H4 (cell line): ENCODE measurements at regions not wholly inside any gene's neighbourhood (a gene's known extent, or its start where the extent isn't known, plus 50 kb on each side); places are given as distances from the start of the nearest gene placed in this dataset.

ENCODE experiments used
- DNase-seq: peaks from one replicate; pipeline ENCODE4 v3.0.0-alpha.2; 2015; ENCODE audit warnings: low spot score

GRCh38 chr3:144141496-144141895, 169.9 kb downstream of the DIPK2A start:
- DNase-seq, result no peak

DNA sequence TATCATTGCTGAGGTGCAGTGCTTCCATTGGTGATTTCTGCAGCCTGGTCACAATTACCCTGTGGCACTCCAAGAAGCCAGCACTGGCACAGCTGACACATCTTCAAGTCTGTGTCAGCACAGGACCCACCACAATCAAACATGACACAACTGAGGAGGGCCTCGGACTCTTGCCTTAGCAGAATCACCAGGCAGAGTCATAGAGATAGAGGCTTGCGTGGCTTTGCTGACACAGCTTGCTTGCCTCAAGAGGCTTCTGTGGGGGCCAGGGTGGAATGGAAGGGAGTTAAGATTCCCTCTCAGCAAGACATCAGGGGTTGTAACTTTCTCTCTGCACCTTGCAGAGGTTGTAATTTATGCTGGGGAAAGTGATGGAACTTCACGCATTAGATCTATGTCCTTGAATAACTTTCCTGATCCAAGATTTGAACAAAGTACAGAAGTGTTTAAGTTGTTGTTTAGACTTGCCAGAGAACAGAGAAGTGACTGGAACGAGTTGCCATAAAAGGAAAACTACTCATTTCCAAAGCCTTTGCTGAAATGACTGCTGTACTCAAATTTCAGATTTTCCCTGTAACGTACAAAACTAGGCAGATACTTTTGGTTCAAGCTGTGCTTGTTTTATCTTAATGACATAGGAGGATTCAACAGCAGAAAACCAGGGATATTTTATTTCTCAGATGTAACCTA, 170.7 kb downstream of the DIPK2A start:
- peak; percentile 43 for DNase-seq

- DNase-seq, result no peak
Measured at GRCh38 chr3:144148356-144148755, 176.7 kb downstream of the DIPK2A start.

GRCh38 chr3:144151983-144152382, 180.4 kb downstream of the DIPK2A start:
- DNase-seq, result no peak

DNA sequence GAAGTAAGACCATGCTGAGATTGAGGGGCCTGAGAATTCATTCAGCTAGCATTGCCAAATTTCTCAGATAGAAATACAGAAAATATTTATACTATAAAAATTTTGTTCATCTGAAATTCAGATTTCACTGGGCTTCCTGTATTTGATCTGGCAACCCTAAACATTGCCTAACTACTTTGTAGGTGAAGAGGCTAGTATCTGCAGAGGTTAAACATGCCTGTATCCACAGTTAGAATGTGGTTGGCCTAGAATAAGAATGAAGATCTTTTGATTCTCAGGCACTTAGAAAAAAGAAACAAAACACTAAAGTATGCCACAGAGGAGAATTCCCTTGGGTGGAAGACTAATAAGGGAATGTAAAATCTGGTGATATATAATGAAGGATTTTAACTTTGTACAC, 189.0 kb downstream of the DIPK2A start:
- no peak for DNase-seq

DNA sequence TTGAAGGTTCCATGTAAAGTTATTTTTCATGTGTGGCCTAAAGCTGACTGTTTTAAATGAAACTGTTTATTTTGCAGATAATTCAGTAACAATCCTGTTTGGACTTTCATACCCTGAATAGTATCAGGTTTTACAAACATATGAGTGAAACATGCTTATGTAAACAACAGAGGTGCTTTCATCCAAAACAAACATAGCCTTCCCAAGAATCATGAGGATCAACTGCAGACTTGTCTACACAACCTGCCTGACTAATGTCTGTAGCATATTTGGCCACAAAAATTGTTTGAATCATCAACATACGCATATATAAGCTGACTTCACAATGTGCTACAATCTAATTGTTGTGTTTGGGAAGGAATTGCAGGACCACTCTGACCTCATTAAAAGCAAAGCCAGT, 190.4 kb downstream of the DIPK2A start:
- DNase-seq, result peak; percentile 83

- DNase-seq, result no peak
Measured at GRCh38 chr3:144164352-144164751, 192.7 kb downstream of the DIPK2A start.

GRCh38 chr3:144165482-144165881, 193.9 kb downstream of the DIPK2A start:
- DNase-seq, result no peak

DNA sequence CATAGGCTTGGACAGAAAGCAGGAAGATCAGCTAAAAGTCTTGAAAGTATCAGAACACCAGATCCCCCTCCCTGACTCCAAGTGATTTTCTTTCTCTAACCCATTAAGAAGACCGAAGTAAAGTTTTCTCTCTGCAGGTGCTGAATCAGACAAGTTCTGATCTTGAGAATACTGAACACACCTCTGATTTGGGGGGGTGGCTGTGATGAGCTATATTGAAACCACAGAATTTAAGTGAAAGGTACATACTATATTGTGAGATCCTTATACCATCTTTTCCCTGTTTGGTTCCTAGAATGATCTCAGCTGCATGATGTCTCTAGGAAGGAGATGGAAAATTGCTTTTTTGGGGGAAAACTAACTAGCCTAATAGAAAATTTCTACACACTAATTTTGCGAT, 196.0 kb downstream of the DIPK2A start:
- no peak for DNase-seq

DNA sequence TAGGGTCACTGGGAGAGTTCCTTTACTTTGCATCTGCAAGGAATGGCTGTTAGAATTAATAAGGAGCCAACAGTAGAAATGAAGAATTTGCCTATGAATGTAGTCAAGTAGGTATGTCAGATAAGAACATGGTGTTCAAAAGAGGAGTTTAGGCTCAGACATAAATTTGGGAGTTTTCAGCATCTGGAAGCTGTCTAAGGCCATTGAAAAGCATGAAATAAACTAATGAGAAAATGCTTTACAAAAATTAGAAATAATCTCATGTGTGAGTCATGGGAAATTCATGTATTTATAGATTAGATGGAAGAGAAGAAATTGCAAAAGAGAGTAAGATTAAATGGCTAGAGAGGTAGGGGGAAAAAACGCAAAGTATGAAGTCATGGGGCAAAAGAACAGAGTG, 201.9 kb downstream of the DIPK2A start:
- no peak for DNase-seq

- no peak for DNase-seq
Measured at GRCh38 chr3:144175644-144176425, 204.2 kb downstream of the DIPK2A start.

DNA sequence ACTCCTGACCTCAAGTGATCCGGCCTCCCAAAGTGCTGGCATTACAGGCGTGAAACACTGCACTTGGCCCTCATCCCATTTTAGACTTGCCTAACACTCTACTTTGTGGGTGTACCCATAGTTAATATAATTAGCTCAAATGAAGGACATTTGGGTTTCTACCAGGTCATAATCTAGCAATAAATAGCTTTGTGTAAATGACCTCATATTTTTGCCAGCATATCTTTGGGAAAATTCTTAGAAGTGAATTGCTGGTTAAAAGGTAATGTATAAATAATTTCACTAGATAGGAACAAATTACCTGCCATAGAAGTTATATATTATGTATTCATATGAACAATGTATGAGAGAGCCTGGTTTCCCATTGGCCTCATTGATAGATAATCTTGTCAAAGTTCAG, 206.0 kb downstream of the DIPK2A start:
- DNase-seq, result no peak

- DNase-seq, result no peak
Measured at GRCh38 chr3:144178607-144179006, 207.0 kb downstream of the DIPK2A start.

DNA sequence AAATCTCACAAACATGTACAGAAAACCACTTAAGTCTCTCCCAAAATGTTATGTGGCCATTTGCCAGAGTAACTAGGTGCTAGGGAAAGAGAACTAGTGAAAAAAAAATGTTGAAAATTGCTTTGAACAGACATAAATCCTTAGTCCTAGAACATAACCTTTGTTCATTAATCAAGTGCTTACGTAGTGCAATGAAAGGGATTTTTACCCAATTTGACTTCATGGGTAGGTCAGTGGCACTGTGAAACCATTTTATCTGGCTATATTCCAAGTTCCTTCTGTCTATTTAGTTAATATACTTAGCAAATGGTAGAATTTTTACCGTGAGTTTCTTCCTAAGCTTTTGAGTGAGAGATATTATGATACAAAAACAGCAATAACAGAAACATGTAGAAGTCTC, 209.4 kb downstream of the DIPK2A start:
- no peak for DNase-seq

- no peak for DNase-seq
Measured at GRCh38 chr3:144182501-144182900, 210.9 kb downstream of the DIPK2A start.

DNA sequence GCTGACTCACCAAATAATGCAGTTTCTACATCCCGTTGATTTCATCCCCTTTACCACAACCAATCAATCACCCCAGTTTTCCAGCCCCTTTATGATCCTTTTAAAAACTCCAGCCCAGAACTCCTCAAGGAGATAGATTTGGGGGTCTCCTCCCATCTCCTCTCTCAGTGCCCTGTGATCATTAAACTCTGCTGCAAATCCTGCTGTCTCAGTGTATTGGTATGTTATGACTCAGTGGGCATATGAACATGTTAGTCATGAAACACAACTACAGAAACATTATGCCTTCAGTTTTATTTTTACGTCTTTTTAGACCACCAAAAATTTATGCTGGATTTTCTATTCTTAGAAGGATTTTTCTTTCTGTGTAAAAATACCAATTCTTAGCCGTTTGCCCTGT, 213.7 kb downstream of the DIPK2A start:
- DNase-seq, result no peak

DNA sequence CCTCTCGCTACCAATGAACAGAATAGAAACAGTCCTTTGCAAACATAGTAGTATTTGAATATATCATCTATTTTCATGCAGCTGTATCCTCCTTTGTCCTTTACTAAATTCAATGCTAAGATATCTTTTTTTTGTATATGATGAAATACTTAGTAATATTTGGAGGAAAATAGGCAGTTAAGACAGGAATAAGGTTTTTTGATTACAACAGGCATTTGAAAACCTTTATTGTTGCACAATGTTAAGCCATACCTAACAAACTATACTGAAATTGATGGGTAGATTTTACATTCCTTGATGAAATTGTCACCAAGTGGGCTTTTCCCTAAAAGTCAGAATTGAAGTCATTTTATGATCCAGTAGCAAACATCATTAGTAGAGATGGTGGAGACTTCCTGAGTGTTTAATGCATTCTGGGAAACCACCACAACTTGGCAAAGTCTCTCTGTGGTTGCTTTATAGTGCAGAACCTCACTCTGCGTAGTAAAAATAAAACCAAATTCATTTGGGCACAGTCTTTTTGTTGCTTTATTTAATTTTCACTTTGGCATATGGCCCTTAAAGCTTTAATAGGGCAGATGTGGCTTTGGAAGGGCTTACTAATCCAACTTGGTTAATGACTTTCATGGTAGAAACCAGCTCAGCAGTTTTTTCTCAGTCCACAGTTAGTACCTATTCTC, 216.0 kb downstream of the DIPK2A start:
- peak; percentile 95 for DNase-seq

GRCh38 chr3:144189044-144189443, 217.4 kb downstream of the DIPK2A start:
- DNase-seq, result peak; percentile 49

DNA sequence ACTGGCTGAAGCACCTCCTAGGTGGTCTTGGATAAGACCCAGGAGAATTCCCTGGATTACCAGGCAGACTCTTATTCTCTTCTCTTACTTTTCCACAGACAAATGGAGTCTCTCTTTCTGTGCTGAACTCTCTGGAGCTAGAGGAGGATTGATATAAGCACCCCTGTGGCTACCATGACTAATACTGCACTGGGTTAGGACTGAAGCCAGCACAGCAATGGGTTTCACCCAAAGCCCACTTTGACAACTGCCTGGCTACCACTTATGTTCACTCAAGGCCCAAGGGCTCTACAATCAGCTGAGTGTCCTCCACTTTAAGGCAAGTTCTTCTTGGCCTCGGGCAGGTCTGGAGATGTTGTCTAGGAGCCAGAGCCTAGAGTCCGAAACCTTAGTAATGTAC, 225.5 kb downstream of the DIPK2A start:
- no peak for DNase-seq

- DNase-seq, result no peak
Measured at GRCh38 chr3:144197582-144197981, 226.0 kb downstream of the DIPK2A start.

DNA sequence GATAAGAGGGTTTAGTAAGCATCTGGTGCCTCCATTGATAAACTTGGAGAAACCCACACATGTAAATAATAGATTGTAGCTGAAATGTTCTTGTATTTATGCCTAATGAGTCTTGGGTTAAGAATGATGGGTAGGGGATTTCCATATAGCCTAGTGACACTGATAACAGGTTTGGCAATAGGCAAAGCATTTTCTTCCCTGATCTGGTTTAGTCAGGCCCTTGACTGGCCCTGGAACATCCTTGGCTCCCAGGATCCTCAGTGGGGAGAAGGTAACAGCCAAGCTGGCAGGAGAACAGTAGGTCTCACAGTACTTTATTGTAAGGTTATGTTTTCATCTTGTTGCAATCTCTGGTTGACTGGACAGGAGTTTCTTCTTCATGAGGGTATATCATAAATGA, 228.4 kb downstream of the DIPK2A start:
- DNase-seq, result no peak

DNA sequence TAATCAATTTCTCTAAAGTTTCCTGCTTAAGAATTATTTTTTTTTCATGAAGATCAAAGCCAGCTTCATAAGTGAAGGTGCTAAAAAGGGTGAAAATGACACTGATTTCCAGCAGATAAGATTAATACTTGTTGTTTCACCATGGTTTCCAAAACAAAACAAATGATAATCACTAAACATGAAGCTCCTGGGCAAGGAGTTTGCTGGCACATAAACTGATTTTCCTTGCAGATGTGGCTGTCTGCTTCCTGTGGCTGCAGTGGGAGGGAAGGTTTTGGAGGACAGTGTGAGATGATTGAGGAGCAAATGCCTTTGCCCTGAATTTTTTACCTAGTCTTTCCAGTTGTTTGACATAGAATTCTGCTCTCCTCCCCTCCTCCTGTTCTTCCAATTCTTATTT, 228.8 kb downstream of the DIPK2A start:
- DNase-seq, result no peak

DNA sequence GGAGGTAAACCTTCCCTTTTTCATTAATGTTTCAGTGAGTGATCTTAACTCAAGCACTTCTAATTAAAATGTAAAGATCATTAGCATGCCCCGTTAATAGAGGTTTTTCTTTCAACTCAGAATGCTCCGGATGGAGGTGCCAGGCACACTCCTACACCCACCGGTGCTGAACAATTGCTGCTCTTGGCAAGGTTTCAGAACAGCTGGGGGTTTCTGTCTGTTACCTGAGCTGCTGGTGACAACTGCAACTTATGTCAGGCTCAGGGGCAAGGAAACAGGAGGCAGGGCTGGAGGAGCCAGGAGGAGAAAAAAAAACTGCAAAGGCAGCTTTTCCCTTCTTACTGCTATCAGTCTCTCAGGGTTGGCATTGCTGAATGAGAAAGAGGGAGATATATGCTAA, 250.1 kb downstream of the DIPK2A start:
- no peak for DNase-seq
